Neural cell (in vitro differentiated cells): ENCODE measurements at regions not wholly inside any gene's neighbourhood (a gene's known extent, or its start where the extent isn't known, plus 50 kb on each side); places are given as distances from the start of the nearest gene placed in this dataset.

ENCODE experiments used
- H2AFZ ChIP-seq: fragments of 200-600, 300-800 bp; sonication (generic), shearing (Covaris generic); 2 replicates; pipeline ENCODE4 v1.6.0; 2014; ENCODE audit warnings: low read depth, mild to moderate bottlenecking, antibody characterized with exemption, low read length, moderate library complexity
- H3F3A ChIP-seq: fragments of 200-600 bp; shearing (Covaris generic); 2 replicates; pipeline ENCODE4 v1.6.1; 2016; ENCODE audit warnings: mild to moderate bottlenecking, moderate library complexity, mixed read lengths, antibody characterized with exemption, low read length; ENCODE audit not compliant: insufficient read depth, poor library complexity, severe bottlenecking
- H3K27ac ChIP-seq: fragments of 200-600, 300-800 bp; sonication (generic), shearing (Covaris generic); 2 replicates; pipeline ENCODE4 v1.5.1; 2014; ENCODE audit warnings: mild to moderate bottlenecking, low read length, moderate library complexity
- H3K27me3 ChIP-seq: fragments of 300-800, 200-600 bp; sonication (generic), shearing (Covaris generic); 2 replicates; pipeline ENCODE4 v1.6.0; 2014; ENCODE audit warnings: mild to moderate bottlenecking, low read depth, low read length, moderate library complexity; ENCODE audit not compliant: insufficient read depth
- H3K36me3 ChIP-seq: fragments of 300-800, 200-600 bp; sonication (generic), shearing (Covaris generic); 2 replicates; pipeline ENCODE4 v1.5.1; 2014; ENCODE audit warnings: mild to moderate bottlenecking, antibody characterized with exemption, low read length, moderate library complexity; ENCODE audit not compliant: insufficient read depth
- H3K4me2 ChIP-seq: fragments of 300-800, 200-600 bp; sonication (generic), shearing (Covaris generic); 2 replicates; pipeline ENCODE4 v1.6.0; 2014; ENCODE audit warnings: mild to moderate bottlenecking, low read length
- H3K4me3 ChIP-seq: fragments of 300-800, 200-600 bp; sonication (generic), shearing (Covaris generic); 2 replicates; pipeline ENCODE4 v1.5.1; 2014; ENCODE audit warnings: mild to moderate bottlenecking, low read length, moderate library complexity
- H3K79me2 ChIP-seq: fragments of 200-600 bp; shearing (Covaris generic); replicated peaks from 2 replicates; pipeline ENCODE4 v1.6.0; 2014; ENCODE audit warnings: mild to moderate bottlenecking, low read length, moderate library complexity; ENCODE audit not compliant: insufficient read depth
- H3K9ac ChIP-seq: fragments of 300-800, 200-600 bp; sonication (generic), shearing (Covaris generic); 2 replicates; pipeline ENCODE4 v1.6.1; 2016; ENCODE audit warnings: mild to moderate bottlenecking, low read length, mixed read lengths
- H3K9me2 ChIP-seq: fragments of 200-600 bp; shearing (Covaris generic); 2 replicates; pipeline ENCODE4 v1.6.1; 2016; ENCODE audit warnings: mild to moderate bottlenecking, low read length, mixed read lengths; ENCODE audit not compliant: insufficient read depth
- H3K9me3 ChIP-seq: fragments of 200-600, 300-800 bp; sonication (generic), shearing (Covaris generic); 2 replicates; pipeline ENCODE4 v1.6.1; 2016; ENCODE audit warnings: mild to moderate bottlenecking, mixed run types, low read length, moderate library complexity, mixed read lengths
- H4K20me1 ChIP-seq: fragments of 200-600 bp; shearing (Covaris generic); 2 replicates; pipeline ENCODE4 v1.6.1; 2016; ENCODE audit warnings: mild to moderate bottlenecking, mixed run types; ENCODE audit not compliant: insufficient read depth
- EP300 ChIP-seq: fragments of 450-650 bp; conservative IDR thresholded peaks from 2 replicates; pipeline ENCODE4 v1.6.1; 2014; ENCODE audit warnings: antibody characterized with exemption, mild to moderate bottlenecking, moderate library complexity; ENCODE audit not compliant: poor library complexity, severe bottlenecking
- EZH2 ChIP-seq: fragments of 200-600, 300-800 bp; shearing (Covaris generic), sonication (generic); IDR thresholded peaks from 2 replicates; pipeline ENCODE4 v1.6.1; 2014; ENCODE audit warnings: antibody characterized with exemption, low read length, borderline replicate concordance, mild to moderate bottlenecking; ENCODE audit not compliant: insufficient read depth, poor library complexity, severe bottlenecking
- MXI1 ChIP-seq: fragments of 450-650 bp; conservative IDR thresholded peaks from 2 replicates; pipeline ENCODE4 v1.6.1; 2014; ENCODE audit warnings: antibody characterized with exemption, mild to moderate bottlenecking; ENCODE audit not compliant: poor library complexity, severe bottlenecking
- POLR2AphosphoS5 ChIP-seq: IDR thresholded peaks from 2 replicates; pipeline ENCODE4 v1.6.1; 2012
- RAD21 ChIP-seq: fragments of 450-650 bp; conservative IDR thresholded peaks from 2 replicates; pipeline ENCODE4 v1.6.1; 2014; ENCODE audit warnings: antibody characterized with exemption, mild to moderate bottlenecking, moderate library complexity
- SMC3 ChIP-seq: fragments of 450-650 bp; conservative IDR thresholded peaks from 2 replicates; pipeline ENCODE4 v1.6.1; 2014; ENCODE audit warnings: antibody characterized with exemption, mild to moderate bottlenecking, moderate library complexity; ENCODE audit not compliant: poor library complexity
- TAF1 ChIP-seq: IDR thresholded peaks from 2 replicates; pipeline ENCODE4 v1.6.1; 2012; ENCODE audit warnings: low read depth
- TF ChIP-seq, protein P1 (sequence below): fragments of 450-650 bp; IDR thresholded peaks from 2 replicates; pipeline ENCODE4 v1.5.1; 2014; ENCODE audit warnings: antibody characterized with exemption, mild to moderate bottlenecking, moderate library complexity; ENCODE audit not compliant: poor library complexity, severe bottlenecking
- TF ChIP-seq, protein P2 (sequence below): IDR thresholded peaks from 2 replicates; pipeline ENCODE4 v1.6.1; 2012; ENCODE audit warnings: borderline replicate concordance

DNA sequence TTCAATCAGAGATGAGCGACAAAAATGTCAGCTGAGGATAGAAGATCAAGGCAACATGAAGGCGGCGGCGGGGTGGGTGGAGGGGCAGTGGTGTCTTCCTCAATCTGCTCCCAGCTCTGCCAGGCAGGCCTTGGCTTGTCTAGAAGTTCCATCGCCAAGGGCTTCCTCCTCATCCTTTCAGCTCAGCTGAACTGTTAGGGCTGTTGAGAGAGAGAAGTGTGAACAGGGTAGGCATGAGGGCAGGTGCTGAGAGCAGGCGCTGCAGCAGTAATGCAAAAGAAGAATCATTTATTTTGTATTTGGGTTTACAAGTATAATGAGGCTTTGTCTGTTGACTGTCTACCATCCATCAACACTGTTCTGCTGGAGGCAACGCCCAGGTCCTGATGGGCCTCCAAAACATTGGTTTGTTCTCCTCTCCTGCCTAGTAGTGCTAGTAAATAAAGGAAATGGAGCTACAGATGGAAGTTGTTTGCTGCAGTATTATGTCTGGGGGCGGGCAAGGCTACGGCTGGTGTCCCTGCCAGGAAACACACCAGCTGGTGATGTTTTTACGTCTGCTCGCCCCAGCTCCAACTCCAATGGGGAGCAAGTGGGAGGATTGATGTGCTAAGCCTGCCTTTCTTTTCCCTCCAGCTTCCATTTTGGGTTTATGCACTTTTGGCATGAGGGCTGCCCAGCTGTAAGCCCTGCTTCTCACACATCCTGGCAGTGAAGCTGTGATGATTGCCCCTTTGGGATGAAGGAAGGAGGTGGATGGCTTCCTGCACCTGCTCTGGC, 139.4 kb upstream of the BOD1L1 start:
- H4K20me1 ChIP-seq: no peaks in the 10 kb centered on the region

DNA sequence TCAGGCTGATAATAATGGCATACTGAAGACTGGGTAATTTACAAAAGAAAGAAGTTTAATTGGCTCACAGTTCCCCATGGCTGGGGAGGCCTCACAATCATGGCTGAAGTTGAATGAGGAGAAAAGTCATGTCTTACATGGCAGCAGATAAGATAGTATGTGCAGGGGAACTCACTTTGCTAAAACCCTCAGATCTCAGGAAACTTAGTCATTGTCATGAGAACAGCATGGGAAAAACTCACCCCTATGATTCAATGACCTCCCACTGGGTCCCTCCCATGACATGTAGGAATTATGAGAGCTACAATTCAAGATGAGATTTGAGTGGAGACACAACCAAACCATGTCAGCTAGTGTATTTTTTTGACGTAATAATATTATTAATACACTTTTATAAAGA, 149.8 kb upstream of the BOD1L1 start:
- Histone ChIP-seq H3K9me3 (no peaks in the 10 kb centered on the region), H4K20me1 (no peaks in the 10 kb centered on the region), H3K27ac (no peak overlapping the region)

More for the DNA sequence above, 139.4 kb upstream of the BOD1L1 start:
- no peaks in the 10 kb centered on the region for H3K79me2 ChIP-seq
- no peaks in the 10 kb centered on the region for H3K27me3 ChIP-seq
- H3K27ac ChIP-seq: no peak overlapping the region
- no peaks in the 10 kb centered on the region for H3K9me3 ChIP-seq
- H3K4me2 ChIP-seq: no peak overlapping the region
- H3K9me2 ChIP-seq: no peaks in the 10 kb centered on the region
- no peaks in the 10 kb centered on the region for H3K36me3 ChIP-seq
- H3F3A ChIP-seq: no peaks in the 10 kb centered on the region
- H3K4me3 ChIP-seq: no peak overlapping the region
- no peak overlapping the region for H2AFZ ChIP-seq
- TF ChIP-seq, protein P1, sequence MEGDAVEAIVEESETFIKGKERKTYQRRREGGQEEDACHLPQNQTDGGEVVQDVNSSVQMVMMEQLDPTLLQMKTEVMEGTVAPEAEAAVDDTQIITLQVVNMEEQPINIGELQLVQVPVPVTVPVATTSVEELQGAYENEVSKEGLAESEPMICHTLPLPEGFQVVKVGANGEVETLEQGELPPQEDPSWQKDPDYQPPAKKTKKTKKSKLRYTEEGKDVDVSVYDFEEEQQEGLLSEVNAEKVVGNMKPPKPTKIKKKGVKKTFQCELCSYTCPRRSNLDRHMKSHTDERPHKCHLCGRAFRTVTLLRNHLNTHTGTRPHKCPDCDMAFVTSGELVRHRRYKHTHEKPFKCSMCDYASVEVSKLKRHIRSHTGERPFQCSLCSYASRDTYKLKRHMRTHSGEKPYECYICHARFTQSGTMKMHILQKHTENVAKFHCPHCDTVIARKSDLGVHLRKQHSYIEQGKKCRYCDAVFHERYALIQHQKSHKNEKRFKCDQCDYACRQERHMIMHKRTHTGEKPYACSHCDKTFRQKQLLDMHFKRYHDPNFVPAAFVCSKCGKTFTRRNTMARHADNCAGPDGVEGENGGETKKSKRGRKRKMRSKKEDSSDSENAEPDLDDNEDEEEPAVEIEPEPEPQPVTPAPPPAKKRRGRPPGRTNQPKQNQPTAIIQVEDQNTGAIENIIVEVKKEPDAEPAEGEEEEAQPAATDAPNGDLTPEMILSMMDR: no peak
- TF ChIP-seq POLR2AphosphoS5 (no peak), RAD21 (no peak), TAF1 (no peak), SMC3 (no peak), EZH2 (no peak), MXI1 (no peak), EP300 (no peak)
- TF ChIP-seq, protein P2, sequence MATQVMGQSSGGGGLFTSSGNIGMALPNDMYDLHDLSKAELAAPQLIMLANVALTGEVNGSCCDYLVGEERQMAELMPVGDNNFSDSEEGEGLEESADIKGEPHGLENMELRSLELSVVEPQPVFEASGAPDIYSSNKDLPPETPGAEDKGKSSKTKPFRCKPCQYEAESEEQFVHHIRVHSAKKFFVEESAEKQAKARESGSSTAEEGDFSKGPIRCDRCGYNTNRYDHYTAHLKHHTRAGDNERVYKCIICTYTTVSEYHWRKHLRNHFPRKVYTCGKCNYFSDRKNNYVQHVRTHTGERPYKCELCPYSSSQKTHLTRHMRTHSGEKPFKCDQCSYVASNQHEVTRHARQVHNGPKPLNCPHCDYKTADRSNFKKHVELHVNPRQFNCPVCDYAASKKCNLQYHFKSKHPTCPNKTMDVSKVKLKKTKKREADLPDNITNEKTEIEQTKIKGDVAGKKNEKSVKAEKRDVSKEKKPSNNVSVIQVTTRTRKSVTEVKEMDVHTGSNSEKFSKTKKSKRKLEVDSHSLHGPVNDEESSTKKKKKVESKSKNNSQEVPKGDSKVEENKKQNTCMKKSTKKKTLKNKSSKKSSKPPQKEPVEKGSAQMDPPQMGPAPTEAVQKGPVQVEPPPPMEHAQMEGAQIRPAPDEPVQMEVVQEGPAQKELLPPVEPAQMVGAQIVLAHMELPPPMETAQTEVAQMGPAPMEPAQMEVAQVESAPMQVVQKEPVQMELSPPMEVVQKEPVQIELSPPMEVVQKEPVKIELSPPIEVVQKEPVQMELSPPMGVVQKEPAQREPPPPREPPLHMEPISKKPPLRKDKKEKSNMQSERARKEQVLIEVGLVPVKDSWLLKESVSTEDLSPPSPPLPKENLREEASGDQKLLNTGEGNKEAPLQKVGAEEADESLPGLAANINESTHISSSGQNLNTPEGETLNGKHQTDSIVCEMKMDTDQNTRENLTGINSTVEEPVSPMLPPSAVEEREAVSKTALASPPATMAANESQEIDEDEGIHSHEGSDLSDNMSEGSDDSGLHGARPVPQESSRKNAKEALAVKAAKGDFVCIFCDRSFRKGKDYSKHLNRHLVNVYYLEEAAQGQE: no peak
- no peak overlapping the region for H3K9ac ChIP-seq

More for the DNA sequence above, 149.8 kb upstream of the BOD1L1 start:
- Histone ChIP-seq H3K4me3 (no peak overlapping the region), H3K9ac (no peak overlapping the region), H2AFZ (no peak overlapping the region), H3K79me2 (no peaks in the 10 kb centered on the region), H3K9me2 (no peaks in the 10 kb centered on the region), H3F3A (no peaks in the 10 kb centered on the region), H3K4me2 (no peak overlapping the region), H3K36me3 (no peaks in the 10 kb centered on the region), H3K27me3 (no peaks in the 10 kb centered on the region)
- TF ChIP-seq EP300: no peak
- no peak for TF ChIP-seq POLR2AphosphoS5
- TF ChIP-seq SMC3: no peak
